ENCODE measurements at regions not wholly inside any gene's neighbourhood (a gene's known extent, or its start where the extent isn't known, plus 50 kb on each side); places are given as distances from the start of the nearest gene placed in this dataset.

DNA sequence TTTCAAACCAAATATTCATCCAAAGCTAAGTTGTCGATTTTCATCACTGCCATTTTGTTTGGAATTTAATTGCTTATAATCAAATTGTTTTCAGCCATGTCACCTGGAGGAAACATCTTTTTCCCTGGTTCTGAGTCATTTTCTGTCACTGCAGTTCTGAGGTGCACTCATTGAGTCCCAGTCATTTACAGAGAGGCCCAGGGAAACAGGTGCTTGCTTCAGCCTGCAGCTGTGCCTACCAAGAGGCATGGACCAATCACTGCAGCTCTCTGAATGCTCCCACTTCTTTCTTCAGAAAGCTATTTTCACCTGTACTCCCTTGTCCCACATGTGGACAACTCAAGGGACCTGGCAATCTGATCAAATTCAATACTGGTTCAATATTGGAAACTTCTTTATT, 308.1 kb downstream of the COG6 start:
- no peak for TF ChIP-seq YY1 (IDR thresholded peaks at IDR 0.05; ENCODE audit: insufficient read depth, insufficient read length)
- no peak for TF ChIP-seq ZNF274 (IDR thresholded peaks at IDR 0.05; ENCODE audit: low read depth, low read length)
- no peak for TF ChIP-seq SUZ12 (IDR thresholded peaks at IDR 0.05; ENCODE audit: extremely low read depth, insufficient read depth, insufficient read length)
